HG02678 (cell line): ENCODE measurements at regions not wholly inside any gene's neighbourhood (a gene's known extent, or its start where the extent isn't known, plus 50 kb on each side); places are given as distances from the start of the nearest gene placed in this dataset.
A peak's percentile ranks its signal among the peaks of the same experiment; 100 is the strongest.

Source experiments
- ATAC-seq: cut with Tn5 transposase; IDR thresholded peaks from one replicate; pipeline ENCODE4 v1.9.1; 2021; ENCODE audit warnings: mild to moderate bottlenecking, moderate library complexity; ENCODE audit not compliant: unreplicated experiment

GRCh38 chr13:47190696-47191305 lies 293.9 kb upstream of the HTR2A start:
- no peak for ATAC-seq

GRCh38 chr13:47188802-47189201 lies 291.9 kb upstream of the HTR2A start:
- ATAC-seq, result no peak

GRCh38 chr13:47186471-47186870 lies 289.6 kb upstream of the HTR2A start:
- no peak for ATAC-seq

- no peak for ATAC-seq
Measured at GRCh38 chr13:47184321-47184720, 287.5 kb upstream of the HTR2A start.

- ATAC-seq, result no peak
Measured at GRCh38 chr13:47179321-47179720, 282.5 kb upstream of the HTR2A start.

GRCh38 chr13:47178090-47178950 lies 281.5 kb upstream of the HTR2A start:
- no peak for ATAC-seq

- ATAC-seq, result no peak
Measured at GRCh38 chr13:47175172-47175866, 278.5 kb upstream of the HTR2A start.

GRCh38 chr13:47170971-47171370 lies 274.1 kb upstream of the HTR2A start:
- no peak for ATAC-seq

- no peak for ATAC-seq
Measured at GRCh38 chr13:47168618-47169017, 271.8 kb upstream of the HTR2A start.

GRCh38 chr13:47168066-47168465 lies 271.2 kb upstream of the HTR2A start:
- no peak for ATAC-seq

GRCh38 chr13:47166336-47166735 lies 269.5 kb upstream of the HTR2A start:
- no peak for ATAC-seq

- no peak for ATAC-seq
Measured at GRCh38 chr13:47159853-47160550, 263.1 kb upstream of the HTR2A start.

GRCh38 chr13:47158593-47158992 lies 261.7 kb upstream of the HTR2A start:
- no peak for ATAC-seq

GRCh38 chr13:47148543-47148942 lies 251.7 kb upstream of the HTR2A start:
- ATAC-seq, result no peak

- no peak for ATAC-seq
Measured at GRCh38 chr13:47147812-47148119, 250.9 kb upstream of the HTR2A start.

GRCh38 chr13:47146991-47147811 lies 250.3 kb upstream of the HTR2A start:
- peak; percentile 96 for ATAC-seq

- ATAC-seq, result no peak
Measured at GRCh38 chr13:47146136-47146535, 249.3 kb upstream of the HTR2A start.

- no peak for ATAC-seq
Measured at GRCh38 chr13:47144782-47145181, 247.9 kb upstream of the HTR2A start.

GRCh38 chr13:47142105-47142504 lies 245.3 kb upstream of the HTR2A start:
- ATAC-seq, result no peak

GRCh38 chr13:47139519-47139918 lies 242.7 kb upstream of the HTR2A start:
- ATAC-seq, result no peak
